NCI-H2196 treated with DMSO at 0.1 percent for 48 hours (cell line): ENCODE measurements at regions not wholly inside any gene's neighbourhood (a gene's known extent, or its start where the extent isn't known, plus 50 kb on each side); places are given as distances from the start of the nearest gene placed in this dataset.
"Not testable (repeated sequence)": the region's sequence is repeated elsewhere in the genome, so short reads cannot be mapped to it uniquely, and the experiment has no call there.

Source experiments
- DNase-seq: peaks from one replicate; lab custom pipeline; 2025; ENCODE audit not compliant: unreplicated experiment; lab: John Stamatoyannopoulos, UW

GRCh38 chr11:98069147-98069546, 951.6 kb upstream of the CNTN5 start:
- not testable (repeated sequence) for DNase-seq

GRCh38 chr11:98069861-98070260, 950.9 kb upstream of the CNTN5 start:
- no peak for DNase-seq

- no peak for DNase-seq
These were observed 929.8 kb upstream of the CNTN5 start for GRCh38 chr11:98090861-98091505.

DNA sequence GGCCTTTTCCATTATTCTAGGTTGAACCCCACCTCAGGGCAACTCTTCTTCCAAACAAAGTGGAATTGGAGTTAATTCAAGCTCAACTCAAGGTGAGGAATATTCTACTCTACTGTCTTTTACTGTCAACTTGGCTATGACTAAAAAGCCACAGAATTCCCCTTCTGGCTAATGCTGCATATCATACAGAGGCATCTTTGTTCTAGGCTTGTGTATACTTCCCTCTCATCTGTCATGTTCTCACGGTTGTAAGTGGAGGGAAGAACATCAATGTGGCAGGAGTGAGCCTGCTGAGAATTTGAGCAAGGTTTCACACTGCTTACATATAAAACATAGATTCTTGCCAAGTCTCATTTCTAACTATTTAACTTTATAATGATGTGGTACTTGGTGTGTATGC, 921.4 kb upstream of the CNTN5 start:
- no peak for DNase-seq

- no peak for DNase-seq
These were observed 920.1 kb upstream of the CNTN5 start for GRCh38 chr11:98100689-98101088.

- no peak for DNase-seq
These were observed 919.4 kb upstream of the CNTN5 start for GRCh38 chr11:98101329-98101728.

DNA sequence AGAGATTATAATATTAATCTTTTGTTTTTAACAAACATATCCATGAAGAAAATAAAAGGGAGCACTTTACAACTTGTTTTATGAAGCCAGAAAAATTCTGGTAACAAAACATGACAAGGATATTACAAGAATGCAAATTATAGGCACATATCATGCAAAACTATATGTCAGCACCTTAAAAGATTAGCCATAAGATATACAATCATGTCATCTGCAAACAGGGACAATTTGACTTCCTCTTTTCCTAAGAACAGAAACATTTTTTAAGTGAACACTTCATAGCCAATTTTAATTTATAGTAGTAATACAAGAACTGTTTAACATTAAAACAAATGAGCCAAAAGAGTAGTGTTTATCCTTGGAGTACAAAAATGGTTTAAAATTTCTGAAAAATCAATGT, 916.5 kb upstream of the CNTN5 start:
- no peak for DNase-seq

DNA sequence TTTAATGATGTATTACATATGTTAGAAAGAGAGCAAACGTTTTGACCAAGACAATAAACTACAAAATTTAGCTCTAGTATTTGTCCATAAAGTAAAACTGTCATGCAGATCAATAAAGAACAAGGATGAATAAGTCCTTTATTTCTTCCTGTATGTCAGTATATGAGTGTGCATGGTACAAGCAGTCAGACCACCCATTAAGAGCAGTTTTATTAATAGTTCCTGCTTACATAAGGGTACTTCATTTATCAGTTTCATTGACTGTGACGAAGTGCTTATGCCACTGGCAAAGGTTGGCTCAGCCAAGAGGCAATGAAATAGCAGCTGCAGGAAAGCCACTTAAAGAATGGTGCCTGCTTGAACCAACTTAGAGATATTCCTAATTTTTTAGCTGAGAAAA, 913.0 kb upstream of the CNTN5 start:
- DNase-seq, result peak; percentile 9

- DNase-seq, result no peak
These were observed 910.7 kb upstream of the CNTN5 start for GRCh38 chr11:98110030-98110429.

DNA sequence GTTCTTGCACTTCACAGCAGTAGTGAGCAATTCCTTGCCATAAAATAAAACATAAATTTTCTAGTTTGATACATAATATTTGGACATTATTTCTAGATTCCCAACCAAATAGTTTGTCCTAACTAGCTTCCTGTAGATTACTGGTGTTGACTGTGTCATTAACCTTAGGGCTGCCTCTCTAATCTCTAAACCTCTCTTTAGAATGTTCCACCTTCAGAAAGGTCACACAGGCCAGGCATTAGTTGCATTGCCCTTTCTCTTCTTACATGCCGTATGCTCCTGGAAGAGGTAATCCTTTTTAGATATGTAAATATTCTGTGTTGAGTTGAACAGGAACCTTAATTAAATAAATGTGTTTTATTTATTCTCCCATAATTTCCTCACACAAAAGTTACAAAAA, 904.9 kb upstream of the CNTN5 start:
- DNase-seq, result no peak

- no peak for DNase-seq
These were observed 890.6 kb upstream of the CNTN5 start for GRCh38 chr11:98130117-98130625.

DNA sequence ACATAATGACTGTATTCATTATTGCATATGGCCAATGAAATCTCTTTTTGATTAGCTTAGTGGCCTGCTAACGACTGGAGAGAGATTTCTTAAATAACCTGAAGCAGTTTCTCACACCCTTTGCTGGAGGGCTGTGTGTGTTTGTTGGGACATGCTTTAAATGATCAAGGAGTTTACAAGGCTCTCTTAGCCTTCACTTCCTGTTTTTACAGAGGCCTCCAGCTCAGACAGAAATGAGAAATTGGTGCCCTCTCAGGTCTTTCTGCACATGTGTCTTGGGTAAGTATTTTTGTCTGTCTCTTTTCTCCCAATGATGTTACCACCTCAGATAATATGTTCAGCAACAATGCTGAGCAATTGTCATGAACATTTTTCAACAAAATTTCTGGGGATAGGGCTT, 884.4 kb upstream of the CNTN5 start:
- no peak for DNase-seq

- no peak for DNase-seq
These were observed 883.3 kb upstream of the CNTN5 start for GRCh38 chr11:98137437-98137836.

DNA sequence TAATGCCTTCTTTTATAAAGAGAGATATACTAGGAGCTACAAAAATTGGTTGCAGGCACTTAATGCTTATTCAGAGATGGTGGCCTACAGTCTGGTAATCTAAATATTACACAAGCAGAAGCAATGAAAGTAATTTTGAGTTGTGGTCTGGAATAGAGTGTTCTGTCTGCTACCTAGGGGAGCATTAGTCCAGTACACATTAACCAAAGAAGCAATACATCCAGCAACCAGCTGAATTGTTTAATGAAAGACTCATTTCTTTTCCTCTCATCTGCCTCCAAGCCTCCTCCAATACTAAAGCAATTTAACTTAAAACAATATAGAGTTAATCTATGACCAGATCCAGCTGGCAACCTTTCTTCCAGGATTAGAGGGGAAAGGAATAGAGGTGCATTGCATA, 877.1 kb upstream of the CNTN5 start:
- no peak for DNase-seq

GRCh38 chr11:98153752-98154151, 867.0 kb upstream of the CNTN5 start:
- DNase-seq, result no peak

- DNase-seq, result no peak
These were observed 865.1 kb upstream of the CNTN5 start for GRCh38 chr11:98155696-98156095.

- DNase-seq, result no peak
These were observed 842.8 kb upstream of the CNTN5 start for GRCh38 chr11:98177925-98178324.

- DNase-seq, result no peak
These were observed 840.2 kb upstream of the CNTN5 start for GRCh38 chr11:98180511-98180910.

DNA sequence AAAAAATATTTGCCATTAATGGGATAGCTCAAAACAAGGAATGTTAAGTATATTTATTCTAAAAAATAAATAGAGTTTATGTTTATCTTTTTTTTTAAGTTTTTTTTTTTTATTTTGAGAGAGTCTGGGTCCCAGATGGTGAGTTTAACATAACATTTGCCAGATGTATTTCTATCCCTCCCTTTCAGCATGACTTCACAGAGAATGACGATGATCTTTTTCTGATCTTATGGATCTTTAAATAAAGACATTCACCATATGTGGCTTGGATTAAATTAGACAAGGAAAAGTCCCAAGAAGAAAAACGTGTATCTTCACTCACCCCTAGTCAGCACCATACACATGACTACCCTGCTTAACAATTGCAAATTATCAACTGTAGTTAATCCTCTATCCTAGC, 839.8 kb upstream of the CNTN5 start:
- DNase-seq, result no peak

DNA sequence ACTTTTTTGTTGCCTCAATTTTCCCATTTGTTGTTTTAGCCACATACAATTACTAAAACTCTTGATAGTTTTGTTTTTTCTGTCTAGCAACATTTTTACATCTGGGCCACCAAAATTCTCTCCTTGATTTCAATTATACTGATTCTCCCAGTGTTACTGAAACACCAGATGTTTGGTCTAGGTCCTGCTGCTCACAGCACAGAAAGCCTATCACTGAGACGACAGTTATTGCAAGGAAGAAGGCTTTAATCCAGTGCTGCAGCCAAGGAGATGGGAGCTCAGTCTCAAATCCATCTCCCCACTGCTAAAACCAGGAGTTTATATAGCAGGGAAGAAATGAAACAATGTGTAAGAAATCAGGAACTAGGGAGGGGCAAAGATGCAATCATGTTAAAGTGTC, 837.7 kb upstream of the CNTN5 start:
- DNase-seq, result no peak

DNA sequence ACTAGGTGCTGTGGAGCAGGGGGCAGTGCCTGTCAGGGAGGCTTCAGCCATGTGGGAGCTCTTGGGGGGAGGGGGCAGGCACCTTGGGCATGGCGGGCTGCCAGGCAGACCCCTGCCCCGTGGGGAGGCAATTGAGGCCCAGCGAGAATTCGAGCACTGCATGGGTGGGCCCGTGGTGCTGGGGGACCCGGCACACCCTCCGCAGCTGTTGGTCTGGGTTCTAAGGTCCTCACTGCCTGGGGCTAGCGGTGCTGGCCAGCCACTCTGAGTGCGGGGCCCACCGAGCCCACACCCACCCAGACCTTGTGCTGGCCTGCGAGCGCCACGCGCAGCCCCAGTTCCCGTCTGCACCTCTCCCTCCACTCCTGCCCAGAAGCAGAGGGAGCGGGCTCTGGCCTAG, 835.5 kb upstream of the CNTN5 start:
- no peak for DNase-seq

DNA sequence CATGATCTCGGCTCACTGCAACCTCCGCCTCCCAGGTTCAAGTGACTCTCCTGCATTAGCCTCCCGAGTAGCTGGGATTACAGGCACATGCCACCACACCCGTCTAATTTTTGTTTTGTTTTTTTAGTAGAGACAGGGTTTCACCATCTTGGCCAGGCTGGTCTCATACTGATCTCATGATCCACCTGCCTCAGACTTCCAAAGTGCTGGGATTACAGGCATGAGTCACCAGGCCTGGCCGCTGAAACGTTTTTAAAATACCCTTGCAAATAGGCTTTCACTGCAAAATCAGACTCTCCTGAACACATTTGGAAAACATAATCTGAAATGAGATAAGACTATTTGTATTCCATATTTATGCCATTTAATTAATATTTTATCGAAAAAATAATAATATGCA, 826.1 kb upstream of the CNTN5 start:
- DNase-seq, result no peak

GRCh38 chr11:98195300-98195699, 825.4 kb upstream of the CNTN5 start:
- no peak for DNase-seq
